Loucy (cell line): ENCODE measurements at regions not wholly inside any gene's neighbourhood (a gene's known extent, or its start where the extent isn't known, plus 50 kb on each side); places are given as distances from the start of the nearest gene placed in this dataset.

Experiments
- EZH2phosphoT487 ChIP-seq: fragments of 200-600 bp; IDR thresholded peaks from 2 replicates; pipeline ENCODE4 v1.6.1; 2018; ENCODE audit warnings: antibody characterized with exemption, mild to moderate bottlenecking, moderate library complexity, borderline replicate concordance
- TF ChIP-seq, protein P1 (sequence below): fragments of 200-600 bp; sonication (generic); conservative IDR thresholded peaks from 2 replicates; pipeline ENCODE4 v1.5.1; 2014; ENCODE audit warnings: mild to moderate bottlenecking, antibody characterized with exemption, low read length

GRCh38 chr2:13986119-13986720 lies 646.3 kb upstream of the LRATD1 start:
- TF ChIP-seq, protein P1, sequence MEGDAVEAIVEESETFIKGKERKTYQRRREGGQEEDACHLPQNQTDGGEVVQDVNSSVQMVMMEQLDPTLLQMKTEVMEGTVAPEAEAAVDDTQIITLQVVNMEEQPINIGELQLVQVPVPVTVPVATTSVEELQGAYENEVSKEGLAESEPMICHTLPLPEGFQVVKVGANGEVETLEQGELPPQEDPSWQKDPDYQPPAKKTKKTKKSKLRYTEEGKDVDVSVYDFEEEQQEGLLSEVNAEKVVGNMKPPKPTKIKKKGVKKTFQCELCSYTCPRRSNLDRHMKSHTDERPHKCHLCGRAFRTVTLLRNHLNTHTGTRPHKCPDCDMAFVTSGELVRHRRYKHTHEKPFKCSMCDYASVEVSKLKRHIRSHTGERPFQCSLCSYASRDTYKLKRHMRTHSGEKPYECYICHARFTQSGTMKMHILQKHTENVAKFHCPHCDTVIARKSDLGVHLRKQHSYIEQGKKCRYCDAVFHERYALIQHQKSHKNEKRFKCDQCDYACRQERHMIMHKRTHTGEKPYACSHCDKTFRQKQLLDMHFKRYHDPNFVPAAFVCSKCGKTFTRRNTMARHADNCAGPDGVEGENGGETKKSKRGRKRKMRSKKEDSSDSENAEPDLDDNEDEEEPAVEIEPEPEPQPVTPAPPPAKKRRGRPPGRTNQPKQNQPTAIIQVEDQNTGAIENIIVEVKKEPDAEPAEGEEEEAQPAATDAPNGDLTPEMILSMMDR, result no peak
- no peak for TF ChIP-seq EZH2phosphoT487
